MM.1S (cell line): ENCODE measurements at regions not wholly inside any gene's neighbourhood (a gene's known extent, or its start where the extent isn't known, plus 50 kb on each side); places are given as distances from the start of the nearest gene placed in this dataset.

Experiments used
- DNase-seq: peaks from one replicate; pipeline ENCODE4 v3.0.0-alpha.2; 2015
- H2AFZ ChIP-seq: fragments of 300-600 bp; sonication (generic); 2 replicates; pipeline ENCODE4 v1.6.0; 2016; ENCODE audit warnings: antibody characterized with exemption, low read length
- H3F3A ChIP-seq: fragments of 300-600 bp; sonication (generic); 2 replicates; pipeline ENCODE4 v1.6.1; 2016; ENCODE audit warnings: mild to moderate bottlenecking, antibody characterized with exemption, low read length, moderate library complexity, mixed read lengths; ENCODE audit not compliant: insufficient read depth
- H3K27ac ChIP-seq: fragments of 300-600 bp; sonication (generic); 2 replicates; pipeline ENCODE4 v1.5.1; 2016; ENCODE audit warnings: mild to moderate bottlenecking, low read length
- H3K27me3 ChIP-seq: fragments of 300-600 bp; sonication (generic); replicated peaks from 2 replicates; pipeline ENCODE4 v1.6.0; 2016; ENCODE audit warnings: low read length; ENCODE audit not compliant: insufficient read depth
- H3K36me3 ChIP-seq: fragments of 300-600 bp; sonication (generic); replicated peaks from 2 replicates; pipeline ENCODE4 v1.6.1; 2016; ENCODE audit warnings: mild to moderate bottlenecking, low read length, mixed read lengths; ENCODE audit not compliant: insufficient read depth
- H3K4me1 ChIP-seq: fragments of 300-600 bp; sonication (generic); 2 replicates; pipeline ENCODE4 v1.6.1; 2016; ENCODE audit warnings: low read length, mixed read lengths
- H3K4me2 ChIP-seq: fragments of 300-600 bp; sonication (generic); 2 replicates; pipeline ENCODE4 v1.6.0; 2016; ENCODE audit warnings: low read depth, low read length
- H3K4me3 ChIP-seq: fragments of 300-600 bp; sonication (generic); 2 replicates; pipeline ENCODE4 v1.5.1; 2016; ENCODE audit warnings: low read length, mixed read lengths
- H3K79me2 ChIP-seq: fragments of 300-600 bp; sonication (generic); 2 replicates; pipeline ENCODE4 v1.6.1; 2016; ENCODE audit warnings: mixed run types, low read length, mixed read lengths
- H3K9ac ChIP-seq: fragments of 300-600 bp; sonication (generic); 2 replicates; pipeline ENCODE4 v1.6.1; 2016; ENCODE audit warnings: low read length, mixed read lengths
- H3K9me2 ChIP-seq: fragments of 300-600 bp; sonication (generic); replicated peaks from 2 replicates; pipeline ENCODE4 v1.6.1; 2016; ENCODE audit warnings: mild to moderate bottlenecking, low read length, mixed read lengths; ENCODE audit not compliant: insufficient read depth
- H3K9me3 ChIP-seq: fragments of 300-600 bp; sonication (generic); replicated peaks from 2 replicates; pipeline ENCODE4 v1.6.1; 2016; ENCODE audit warnings: mild to moderate bottlenecking, low read length, mixed read lengths; ENCODE audit not compliant: insufficient read depth
- H4K20me1 ChIP-seq: fragments of 300-600 bp; sonication (generic); 2 replicates; pipeline ENCODE4 v1.6.1; 2016; ENCODE audit warnings: mild to moderate bottlenecking, low read length, moderate library complexity, mixed read lengths; ENCODE audit not compliant: insufficient read depth
- CTCF ChIP-seq: fragments of 300-600 bp; sonication (generic); IDR thresholded peaks from 2 replicates; pipeline ENCODE4 v1.5.1; 2016; ENCODE audit warnings: antibody characterized with exemption, low read length, mixed read lengths
- EZH2 ChIP-seq: fragments of 300-600 bp; sonication (generic); optimal IDR thresholded peaks from 2 replicates; pipeline ENCODE3; 2017; ENCODE audit warnings: low read depth, mild to moderate bottlenecking, antibody characterized with exemption, low read length, mixed read lengths
- EZH2phosphoT487 ChIP-seq: fragments of 300-600 bp; sonication (generic); IDR thresholded peaks from 2 replicates; pipeline ENCODE4 v1.6.1; 2018; ENCODE audit warnings: antibody characterized with exemption, low read length

GRCh38 chr12:23474438-23474976, 475.0 kb downstream of the SOX5 start:
- DNase-seq, result no peak
- H3K27me3 ChIP-seq, result no peaks in the 10 kb centered on the region

More at GRCh38 chr12:23474438-23474976, 475.0 kb downstream of the SOX5 start:
- Histone ChIP-seq H3K79me2 (no peaks in the 10 kb centered on the region), H3K4me1 (no peaks in the 10 kb centered on the region), H4K20me1 (no peaks in the 10 kb centered on the region), H3K9me3 (no peaks in the 10 kb centered on the region), H2AFZ (no peak overlapping the region), H3K4me2 (no peak overlapping the region), H3K27ac (no peak overlapping the region), H3K9me2 (no peaks in the 10 kb centered on the region), H3K4me3 (no peak overlapping the region), H3K9ac (no peak overlapping the region), H3F3A (no peaks in the 10 kb centered on the region), H3K36me3 (no peaks in the 10 kb centered on the region)
- TF ChIP-seq EZH2phosphoT487 (no peak), EZH2 (no peak), CTCF (no peak)
